ENCODE measurements at regions not wholly inside any gene's neighbourhood (a gene's known extent, or its start where the extent isn't known, plus 50 kb on each side); places are given as distances from the start of the nearest gene placed in this dataset.

GRCh38 chr12:87160848-87161601, 868.2 kb downstream of the C12orf50 start:
- Histone ChIP-seq H3K27me3 (replicated peaks; ENCODE audit: insufficient read depth) (no peaks in the 10 kb centered on the region), H3K4me1 (replicated peaks) (no peaks in the 10 kb centered on the region), H3K4me3 (no peak overlapping the region), H3K27ac (no peak overlapping the region), H3K36me3 (no peaks in the 10 kb centered on the region), H3K9me3 (no peaks in the 10 kb centered on the region)
- WGBS: 51% methylated on average over 1 of the region's 1 CpG
- no peak for DNase-seq (ENCODE audit: low spot score)
- TF ChIP-seq POLR2AphosphoS5 (IDR thresholded peaks at IDR 0.05) (no peak), CTCF (IDR thresholded peaks at IDR 0.05) (no peak), POLR2A (IDR thresholded peaks at IDR 0.05) (no peak)
- intact Hi-C loops (cut with DNase I): no loop called here

- H3K36me3 ChIP-seq: no peaks in the 10 kb centered on the region
- no peaks in the 10 kb centered on the region for H3K9me3 ChIP-seq
- intact Hi-C loops (cut with DNase I): no loop called here
- no peaks in the 10 kb centered on the region for H3K27me3 ChIP-seq (replicated peaks; ENCODE audit: insufficient read depth)
- H3K27ac ChIP-seq: no peak overlapping the region
- WGBS: 69% methylated on average over 6 of the region's 6 CpGs
- DNase-seq (ENCODE audit: low spot score): no peak
- no peaks in the 10 kb centered on the region for H3K4me1 ChIP-seq (replicated peaks)
- no peak overlapping the region for H3K4me3 ChIP-seq
- no peak for TF ChIP-seq CTCF (IDR thresholded peaks at IDR 0.05)
- no peak for TF ChIP-seq POLR2AphosphoS5 (IDR thresholded peaks at IDR 0.05)
- no peak for TF ChIP-seq POLR2A (IDR thresholded peaks at IDR 0.05)
Observed at GRCh38 chr12:87157791-87158190, 871.4 kb downstream of the C12orf50 start.

- DNase-seq (ENCODE audit: low spot score): no peak
- no peaks in the 10 kb centered on the region for H3K27me3 ChIP-seq (replicated peaks; ENCODE audit: insufficient read depth)
- H3K36me3 ChIP-seq: no peaks in the 10 kb centered on the region
- 89% methylated on average over 2 of the region's 2 CpGs for WGBS
- no peaks in the 10 kb centered on the region for H3K4me1 ChIP-seq (replicated peaks)
- no peak overlapping the region for H3K4me3 ChIP-seq
- no peaks in the 10 kb centered on the region for H3K9me3 ChIP-seq
- intact Hi-C loops (cut with DNase I): no loop called here
- TF ChIP-seq CTCF (IDR thresholded peaks at IDR 0.05) (no peak), POLR2AphosphoS5 (IDR thresholded peaks at IDR 0.05) (no peak), POLR2A (IDR thresholded peaks at IDR 0.05) (no peak)
- H3K27ac ChIP-seq: no peak overlapping the region
Observed at GRCh38 chr12:87155621-87156020, 873.6 kb downstream of the C12orf50 start.

- Histone ChIP-seq H3K4me3 (no peak overlapping the region), H3K36me3 (no peaks in the 10 kb centered on the region), H3K9me3 (no peaks in the 10 kb centered on the region), H3K27ac (no peak overlapping the region), H3K27me3 (replicated peaks; ENCODE audit: insufficient read depth) (no peaks in the 10 kb centered on the region), H3K4me1 (replicated peaks) (no peaks in the 10 kb centered on the region)
- TF ChIP-seq CTCF (IDR thresholded peaks at IDR 0.05) (no peak), POLR2AphosphoS5 (IDR thresholded peaks at IDR 0.05) (no peak)
- intact Hi-C loops (cut with DNase I): no loop called here
- DNase-seq (ENCODE audit: low spot score): no peak
- 88% methylated on average over 1 of the region's 1 CpG for WGBS
Observed at GRCh38 chr12:87152841-87153528, 876.2 kb downstream of the C12orf50 start.

GRCh38 chr12:87152075-87152474, 877.1 kb downstream of the C12orf50 start:
- no peak overlapping the region for H3K4me3 ChIP-seq
- no peak for DNase-seq (ENCODE audit: low spot score)
- intact Hi-C loops (cut with DNase I): no loop called here
- no peak overlapping the region for H3K27ac ChIP-seq
- H3K36me3 ChIP-seq: no peaks in the 10 kb centered on the region
- H3K27me3 ChIP-seq (replicated peaks; ENCODE audit: insufficient read depth): no peaks in the 10 kb centered on the region
- no peaks in the 10 kb centered on the region for H3K9me3 ChIP-seq
- WGBS: 42% methylated on average over 2 of the region's 2 CpGs
- no peaks in the 10 kb centered on the region for H3K4me1 ChIP-seq (replicated peaks)
- TF ChIP-seq POLR2A (IDR thresholded peaks at IDR 0.05): no peak
- no peak for TF ChIP-seq CTCF (IDR thresholded peaks at IDR 0.05)
- TF ChIP-seq POLR2AphosphoS5 (IDR thresholded peaks at IDR 0.05): no peak

Data from prostate gland (tissue), 2 donors.